HEK293T (cell line): ENCODE measurements at regions not wholly inside any gene's neighbourhood (a gene's known extent, or its start where the extent isn't known, plus 50 kb on each side); places are given as distances from the start of the nearest gene placed in this dataset.

Experiments used
- CTCF ChIA-PET: fragments of 350-600 bp; formaldehyde crosslinking; extraction: SDS; loops from one replicate; lab custom pipeline; 2021; ENCODE audit warnings: antibody characterized with exemption, inconsistent platforms; lab: Yijun Ruan, JAX
- POLR2A ChIA-PET: fragments of 350-600 bp; formaldehyde crosslinking; extraction: SDS; loops from one replicate; lab custom pipeline; 2020; ENCODE audit warnings: antibody characterized with exemption, inconsistent platforms; lab: Yijun Ruan, JAX
- DNase-seq: peaks from one replicate; pipeline ENCODE4 v3.0.0; 2012; ENCODE audit warnings: mixed read lengths; ENCODE audit errors: extremely low spot score
- ARNT ChIP-seq: fragments of 450-650 bp; IDR thresholded peaks from 2 replicates; pipeline ENCODE4 v1.6.1; 2017; ENCODE audit warnings: mild to moderate bottlenecking
- BHLHE40 ChIP-seq: fragments of 450-650 bp; IDR thresholded peaks from 2 replicates; pipeline ENCODE4 v1.6.1; 2016; ENCODE audit warnings: mild to moderate bottlenecking, moderate library complexity, borderline replicate concordance
- CTBP1 ChIP-seq: fragments of 450-650 bp; IDR thresholded peaks from 2 replicates; pipeline ENCODE4 v1.6.1; 2016; ENCODE audit warnings: borderline replicate concordance
- ELF4 ChIP-seq: fragments of 450-650 bp; IDR thresholded peaks from 2 replicates; pipeline ENCODE4 v1.6.1; 2017; ENCODE audit warnings: antibody characterized with exemption
- FOXA1 ChIP-seq: fragments of 450-650 bp; IDR thresholded peaks from 2 replicates; pipeline ENCODE4 v1.6.1; 2016; ENCODE audit warnings: mild to moderate bottlenecking
- FOXK2 ChIP-seq: fragments of 450-650 bp; IDR thresholded peaks from 2 replicates; pipeline ENCODE4 v1.6.1; 2016; ENCODE audit warnings: mild to moderate bottlenecking
- FOXM1 ChIP-seq: fragments of 450-650 bp; IDR thresholded peaks from 2 replicates; pipeline ENCODE4 v1.6.1; 2017; ENCODE audit warnings: mild to moderate bottlenecking, borderline replicate concordance
- HDGF ChIP-seq: fragments of 450-650 bp; IDR thresholded peaks from 2 replicates; pipeline ENCODE4 v1.6.1; 2017; ENCODE audit warnings: antibody characterized with exemption, borderline replicate concordance
- L3MBTL2 ChIP-seq: fragments of 450-650 bp; conservative IDR thresholded peaks from 2 replicates; pipeline ENCODE4 v1.6.1; 2016; ENCODE audit warnings: mild to moderate bottlenecking
- LEF1 ChIP-seq: fragments of 450-650 bp; IDR thresholded peaks from 2 replicates; pipeline ENCODE4 v1.6.1; 2017; ENCODE audit warnings: mild to moderate bottlenecking, borderline replicate concordance
- NFRKB ChIP-seq: fragments of 450-650 bp; IDR thresholded peaks from 2 replicates; pipeline ENCODE4 v1.6.1; 2016; ENCODE audit warnings: mild to moderate bottlenecking, moderate library complexity
- SP1 ChIP-seq: fragments of 450-650 bp; IDR thresholded peaks from 2 replicates; pipeline ENCODE4 v1.6.1; 2017
- SUZ12 ChIP-seq: fragments of 450-650 bp; IDR thresholded peaks from 2 replicates; pipeline ENCODE4 v1.6.1; 2016; ENCODE audit warnings: mild to moderate bottlenecking
- TARDBP ChIP-seq: fragments of 450-650 bp; IDR thresholded peaks from 2 replicates; pipeline ENCODE4 v1.6.1; 2016
- ZNF384 ChIP-seq: fragments of 450-650 bp; IDR thresholded peaks from 2 replicates; pipeline ENCODE4 v1.6.1; 2016
- TF ChIP-seq, protein P1 (sequence below): fragments of 450-650 bp; IDR thresholded peaks from 2 replicates; pipeline ENCODE4 v1.6.1; 2016

GRCh38 chr2:12335995-12336394 lies 380.7 kb upstream of the TRIB2 start:
- no peak for TF ChIP-seq TARDBP
- TF ChIP-seq HDGF, result no peak
- no peak for TF ChIP-seq L3MBTL2
- TF ChIP-seq NFRKB, result no peak
- no peak for TF ChIP-seq ZNF384
- TF ChIP-seq FOXM1, result no peak
- TF ChIP-seq ARNT, result no peak
- no peak for TF ChIP-seq SUZ12
- no peak for TF ChIP-seq CTBP1
- no peak for TF ChIP-seq BHLHE40
- TF ChIP-seq FOXA1, result no peak
- no peak for TF ChIP-seq SP1
- TF ChIP-seq LEF1, result no peak
- no peak for TF ChIP-seq FOXK2
- TF ChIP-seq, protein P1, sequence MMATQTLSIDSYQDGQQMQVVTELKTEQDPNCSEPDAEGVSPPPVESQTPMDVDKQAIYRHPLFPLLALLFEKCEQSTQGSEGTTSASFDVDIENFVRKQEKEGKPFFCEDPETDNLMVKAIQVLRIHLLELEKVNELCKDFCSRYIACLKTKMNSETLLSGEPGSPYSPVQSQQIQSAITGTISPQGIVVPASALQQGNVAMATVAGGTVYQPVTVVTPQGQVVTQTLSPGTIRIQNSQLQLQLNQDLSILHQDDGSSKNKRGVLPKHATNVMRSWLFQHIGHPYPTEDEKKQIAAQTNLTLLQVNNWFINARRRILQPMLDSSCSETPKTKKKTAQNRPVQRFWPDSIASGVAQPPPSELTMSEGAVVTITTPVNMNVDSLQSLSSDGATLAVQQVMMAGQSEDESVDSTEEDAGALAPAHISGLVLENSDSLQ, result no peak
- no peak for TF ChIP-seq ELF4
- no peak for DNase-seq
- CTCF ChIA-PET, result no interaction called here
- POLR2A ChIA-PET, result no interaction called here

- ChIA-PET POLR2A (no interaction called here), CTCF (no interaction called here)
- TF ChIP-seq NFRKB (no peak), CTBP1 (no peak), SUZ12 (no peak), LEF1 (no peak), FOXA1 (no peak), BHLHE40 (no peak), ZNF384 (no peak), HDGF (no peak), FOXK2 (no peak), FOXM1 (no peak), ELF4 (no peak), SP1 (no peak), ARNT (no peak), L3MBTL2 (no peak), TARDBP (no peak)
- TF ChIP-seq, protein P1, result no peak
- no peak for DNase-seq
Observed at GRCh38 chr2:12338946-12339697, 377.6 kb upstream of the TRIB2 start.

GRCh38 chr2:12340164-12340563 lies 376.6 kb upstream of the TRIB2 start:
- DNase-seq, result no peak
- no peak for TF ChIP-seq FOXM1
- POLR2A ChIA-PET, result no interaction called here
- CTCF ChIA-PET, result interaction anchor here (0.7 kb wide), 1 partner anchor 593 kb away, joined by 4 read pairs; no protein-coding TSS in a partner anchor

GRCh38 chr2:12341215-12341614 lies 375.5 kb upstream of the TRIB2 start:
- TF ChIP-seq SP1 (no peak), BHLHE40 (no peak), NFRKB (no peak), LEF1 (no peak), FOXK2 (no peak)
- CTCF ChIA-PET, result no interaction called here

DNA sequence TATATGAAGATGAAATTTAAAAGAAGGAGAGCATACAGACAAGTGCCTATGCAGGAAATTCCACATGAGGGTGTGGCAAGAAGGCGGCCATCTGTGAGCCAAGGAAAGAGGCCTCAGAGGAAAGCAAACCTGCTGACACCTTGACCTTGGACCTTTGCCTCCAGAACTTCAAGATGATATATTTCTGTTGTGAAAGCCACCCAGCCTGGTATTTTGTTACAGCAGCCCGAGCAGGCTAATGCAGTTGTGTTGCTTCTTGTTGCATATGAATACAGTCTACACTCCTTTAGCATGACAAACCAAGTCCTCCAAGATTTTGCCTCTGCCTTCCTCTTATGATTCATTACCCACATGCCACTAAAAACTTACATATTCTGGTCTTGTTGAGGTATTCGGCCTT lies 374.8 kb upstream of the TRIB2 start:
- TF ChIP-seq HDGF (no peak), L3MBTL2 (no peak), SUZ12 (no peak), FOXA1 (no peak), ZNF384 (no peak), FOXM1 (no peak), BHLHE40 (no peak), ELF4 (no peak), CTBP1 (no peak), TARDBP (no peak), FOXK2 (no peak), LEF1 (no peak), NFRKB (no peak), ARNT (no peak), SP1 (no peak)
- TF ChIP-seq, protein P1, result no peak
- ChIA-PET POLR2A (no interaction called here), CTCF (no interaction called here)
- DNase-seq, result no peak

More at GRCh38 chr2:12341215-12341614, 375.5 kb upstream of the TRIB2 start:
- POLR2A ChIA-PET, result no interaction called here
- DNase-seq, result no peak

GRCh38 chr2:12343141-12343540 lies 373.6 kb upstream of the TRIB2 start:
- DNase-seq, result no peak
- ChIA-PET POLR2A (no interaction called here), CTCF (no interaction called here)
- TF ChIP-seq ZNF384 (no peak), HDGF (no peak), ELF4 (no peak), BHLHE40 (no peak), SP1 (no peak), LEF1 (no peak)
- TF ChIP-seq, protein P1, result no peak
